HFFc6 (cell line): ENCODE measurements at regions not wholly inside any gene's neighbourhood (a gene's known extent, or its start where the extent isn't known, plus 50 kb on each side); places are given as distances from the start of the nearest gene placed in this dataset.

Source experiments
- DNase-seq: peaks from one replicate; pipeline ENCODE4 v3.0.0-alpha.2; 2018
- H3K27ac Mint-ChIP-seq: 2 replicates; pipeline ENCODE4 v1.8.0; 2020; ENCODE audit warnings: mild to moderate bottlenecking, mixed read lengths
- H3K27me3 Mint-ChIP-seq: 2 replicates; pipeline ENCODE4 v1.8.0; 2021; ENCODE audit warnings: mild to moderate bottlenecking, moderate library complexity, mixed read lengths; ENCODE audit not compliant: insufficient read depth
- H3K36me3 Mint-ChIP-seq: 2 replicates; pipeline ENCODE4 v1.8.0; 2021; ENCODE audit warnings: low read depth, mixed read lengths
- H3K4me1 Mint-ChIP-seq: 2 replicates; pipeline ENCODE4 v1.8.0; 2020; ENCODE audit warnings: low read depth, mixed read lengths
- H3K4me3 Mint-ChIP-seq: 2 replicates; pipeline ENCODE4 v1.8.0; 2020; ENCODE audit warnings: mild to moderate bottlenecking, moderate library complexity, mixed read lengths
- H3K9me3 Mint-ChIP-seq: 2 replicates; pipeline ENCODE4 v1.8.0; 2020; ENCODE audit warnings: mild to moderate bottlenecking, mixed read lengths
- TF ChIP-seq, protein P1 (sequence below): fragments of 200-600 bp; sonication (generic); IDR thresholded peaks from 2 replicates; pipeline ENCODE4 v1.5.0; 2021; ENCODE audit warnings: antibody characterized with exemption, mild to moderate bottlenecking

DNA sequence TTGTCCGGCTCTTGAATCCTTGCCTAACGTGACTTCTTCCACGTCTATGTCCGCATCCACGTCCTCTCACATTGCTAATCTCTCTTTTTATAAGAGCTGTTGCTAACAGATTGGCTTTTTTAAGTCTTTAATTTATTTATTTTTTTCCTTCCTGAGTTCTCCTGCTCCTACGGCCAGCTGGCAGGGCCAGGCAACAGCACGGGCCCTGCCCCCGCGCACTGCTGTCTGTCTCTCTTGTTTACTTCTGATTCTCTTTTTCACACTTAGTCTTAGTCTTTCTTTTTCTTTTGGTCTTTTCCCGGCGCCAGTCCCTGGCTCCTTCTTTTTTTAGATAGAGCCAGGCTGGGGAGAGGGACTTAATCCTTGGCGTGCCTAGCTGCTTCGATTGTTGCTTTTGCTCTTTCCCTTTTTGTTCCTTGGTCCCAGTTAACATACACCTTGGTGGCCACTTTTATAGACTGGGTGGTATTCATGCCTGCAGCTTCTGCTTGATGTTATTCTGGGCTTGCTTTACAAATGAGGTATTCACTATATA is 53.2 kb upstream of the RBMX start:
- Mint-ChIP-seq H3K4me1 (no peaks in the 10 kb centered on the region), H3K36me3 (no peaks in the 10 kb centered on the region), H3K27me3 (no peaks in the 10 kb centered on the region), H3K4me3 (no peak overlapping the region; the same call in 1 of the 2 replicates), H3K27ac (no peak overlapping the region), H3K9me3 (no peaks in the 10 kb centered on the region)
- TF ChIP-seq, protein P1, sequence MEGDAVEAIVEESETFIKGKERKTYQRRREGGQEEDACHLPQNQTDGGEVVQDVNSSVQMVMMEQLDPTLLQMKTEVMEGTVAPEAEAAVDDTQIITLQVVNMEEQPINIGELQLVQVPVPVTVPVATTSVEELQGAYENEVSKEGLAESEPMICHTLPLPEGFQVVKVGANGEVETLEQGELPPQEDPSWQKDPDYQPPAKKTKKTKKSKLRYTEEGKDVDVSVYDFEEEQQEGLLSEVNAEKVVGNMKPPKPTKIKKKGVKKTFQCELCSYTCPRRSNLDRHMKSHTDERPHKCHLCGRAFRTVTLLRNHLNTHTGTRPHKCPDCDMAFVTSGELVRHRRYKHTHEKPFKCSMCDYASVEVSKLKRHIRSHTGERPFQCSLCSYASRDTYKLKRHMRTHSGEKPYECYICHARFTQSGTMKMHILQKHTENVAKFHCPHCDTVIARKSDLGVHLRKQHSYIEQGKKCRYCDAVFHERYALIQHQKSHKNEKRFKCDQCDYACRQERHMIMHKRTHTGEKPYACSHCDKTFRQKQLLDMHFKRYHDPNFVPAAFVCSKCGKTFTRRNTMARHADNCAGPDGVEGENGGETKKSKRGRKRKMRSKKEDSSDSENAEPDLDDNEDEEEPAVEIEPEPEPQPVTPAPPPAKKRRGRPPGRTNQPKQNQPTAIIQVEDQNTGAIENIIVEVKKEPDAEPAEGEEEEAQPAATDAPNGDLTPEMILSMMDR, result no peak
- no peak for DNase-seq

DNA sequence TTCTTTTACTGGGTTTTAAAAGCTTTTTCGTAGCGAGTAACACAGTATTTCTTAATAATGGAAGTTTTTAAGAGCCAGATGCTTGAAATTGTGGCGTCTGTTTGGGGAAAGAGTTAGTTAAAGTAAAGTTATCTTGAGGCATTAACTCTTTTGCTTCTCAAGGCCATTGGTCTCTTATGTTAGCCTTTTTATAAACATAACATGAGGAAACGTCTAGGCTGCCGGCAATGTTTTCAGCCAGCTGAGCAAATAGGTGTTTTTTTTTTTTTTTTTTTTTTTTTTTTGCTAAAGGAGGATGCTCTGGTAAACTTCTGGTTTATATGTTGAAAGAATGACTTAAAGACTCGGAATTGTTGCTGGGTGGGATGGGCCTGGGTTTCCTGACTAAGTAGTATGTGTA is 51.1 kb upstream of the RBMX start:
- Mint-ChIP-seq H3K27ac (no peak overlapping the region), H3K9me3 (no peaks in the 10 kb centered on the region), H3K4me1 (no peaks in the 10 kb centered on the region), H3K36me3 (no peaks in the 10 kb centered on the region), H3K4me3 (no peak overlapping the region), H3K27me3 (no peaks in the 10 kb centered on the region)
- TF ChIP-seq, protein P1, result no peak
- DNase-seq, result no peak
